GM19395 (cell line): ENCODE measurements at regions not wholly inside any gene's neighbourhood (a gene's known extent, or its start where the extent isn't known, plus 50 kb on each side); places are given as distances from the start of the nearest gene placed in this dataset.
"Not testable (repeated sequence)": the region's sequence is repeated elsewhere in the genome, so short reads cannot be mapped to it uniquely, and the experiment has no call there.

Experiments
- ATAC-seq: cut with Tn5 transposase; IDR thresholded peaks from one replicate; pipeline ENCODE4 v1.9.1; 2021; ENCODE audit warnings: mild to moderate bottlenecking, moderate library complexity; ENCODE audit not compliant: unreplicated experiment

GRCh38 chr5:154702477-154702876, 52.7 kb upstream of the LARP1 start:
- ATAC-seq: no peak

- ATAC-seq: not testable (repeated sequence)
Measured at GRCh38 chr5:154701725-154702124, 53.5 kb upstream of the LARP1 start.

GRCh38 chr5:154701181-154701580, 54.0 kb upstream of the LARP1 start:
- no peak for ATAC-seq

DNA sequence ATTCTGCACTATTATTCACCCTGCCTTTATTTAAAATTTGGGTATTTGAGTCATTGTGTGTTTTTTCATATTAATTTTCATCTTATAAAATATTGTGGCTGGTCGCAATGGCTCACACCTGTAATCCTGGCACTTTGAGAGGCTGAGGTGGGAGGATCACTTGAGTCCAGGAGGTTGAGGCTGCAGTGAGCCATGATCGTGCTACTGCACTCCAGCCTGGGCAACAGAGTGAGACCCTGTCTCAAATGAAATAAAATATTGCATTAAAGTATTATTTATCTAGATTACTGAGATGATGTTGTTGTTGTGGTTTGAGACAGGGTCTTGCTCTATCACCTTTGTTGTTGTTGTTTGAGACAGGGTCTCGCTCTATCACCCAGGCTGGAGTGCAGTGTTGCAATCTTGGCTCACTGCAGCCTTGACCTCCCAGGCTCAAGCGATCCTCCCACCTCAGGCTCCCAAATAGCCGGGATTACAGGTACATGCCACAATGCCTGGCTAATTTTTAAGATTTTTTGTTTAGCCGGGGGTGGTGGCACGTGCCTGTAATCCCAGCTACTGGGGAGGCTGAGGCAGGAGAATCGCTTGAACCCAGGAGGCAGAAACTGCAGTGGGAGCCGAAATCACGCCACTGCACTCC, 54.8 kb upstream of the LARP1 start:
- ATAC-seq: not testable (repeated sequence)

- no peak for ATAC-seq
Measured at GRCh38 chr5:154698763-154699162, 56.4 kb upstream of the LARP1 start.

DNA sequence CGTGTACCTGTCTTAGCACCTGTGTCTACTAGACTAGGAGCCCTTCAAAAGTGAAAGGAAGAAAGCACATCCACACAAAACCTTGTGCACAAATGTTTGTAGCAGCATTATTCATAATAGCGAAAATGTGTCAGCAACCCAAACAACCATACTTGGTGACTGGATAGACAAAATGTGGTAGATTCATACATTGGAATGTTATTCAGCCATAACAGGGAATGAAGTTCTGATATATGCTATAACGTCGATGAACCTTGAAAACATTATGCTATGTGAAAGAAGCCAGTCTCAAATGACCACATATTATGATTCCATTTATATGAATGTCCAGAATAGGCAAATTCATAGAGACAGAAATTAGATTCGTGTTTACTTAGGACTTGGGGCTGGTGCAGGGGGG, 57.8 kb upstream of the LARP1 start:
- ATAC-seq: no peak

- ATAC-seq: no peak
Measured at GRCh38 chr5:154696891-154697290, 58.3 kb upstream of the LARP1 start.

GRCh38 chr5:154694159-154694558, 61.0 kb upstream of the LARP1 start:
- ATAC-seq: no peak

GRCh38 chr5:154690488-154690887, 64.7 kb upstream of the LARP1 start:
- ATAC-seq: no peak

DNA sequence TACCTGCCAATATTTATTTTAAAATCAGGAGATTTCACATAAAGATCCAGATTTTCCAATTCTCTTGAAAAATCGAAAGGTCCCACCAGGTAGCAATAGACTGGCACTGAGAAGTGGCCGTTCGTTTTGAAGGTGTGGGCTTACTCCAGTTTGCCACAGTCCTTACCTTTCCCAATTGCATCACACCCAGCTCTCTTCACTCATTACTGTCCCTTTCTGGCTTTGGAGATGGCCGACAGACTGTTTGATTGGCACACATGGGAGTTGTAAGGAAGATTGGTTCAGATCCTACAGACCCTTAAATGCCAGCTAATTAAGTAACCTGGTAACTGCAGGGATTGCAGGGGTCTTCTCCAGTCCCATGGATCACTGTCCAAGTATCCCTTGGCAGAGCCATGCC, 68.7 kb upstream of the LARP1 start:
- ATAC-seq: no peak

DNA sequence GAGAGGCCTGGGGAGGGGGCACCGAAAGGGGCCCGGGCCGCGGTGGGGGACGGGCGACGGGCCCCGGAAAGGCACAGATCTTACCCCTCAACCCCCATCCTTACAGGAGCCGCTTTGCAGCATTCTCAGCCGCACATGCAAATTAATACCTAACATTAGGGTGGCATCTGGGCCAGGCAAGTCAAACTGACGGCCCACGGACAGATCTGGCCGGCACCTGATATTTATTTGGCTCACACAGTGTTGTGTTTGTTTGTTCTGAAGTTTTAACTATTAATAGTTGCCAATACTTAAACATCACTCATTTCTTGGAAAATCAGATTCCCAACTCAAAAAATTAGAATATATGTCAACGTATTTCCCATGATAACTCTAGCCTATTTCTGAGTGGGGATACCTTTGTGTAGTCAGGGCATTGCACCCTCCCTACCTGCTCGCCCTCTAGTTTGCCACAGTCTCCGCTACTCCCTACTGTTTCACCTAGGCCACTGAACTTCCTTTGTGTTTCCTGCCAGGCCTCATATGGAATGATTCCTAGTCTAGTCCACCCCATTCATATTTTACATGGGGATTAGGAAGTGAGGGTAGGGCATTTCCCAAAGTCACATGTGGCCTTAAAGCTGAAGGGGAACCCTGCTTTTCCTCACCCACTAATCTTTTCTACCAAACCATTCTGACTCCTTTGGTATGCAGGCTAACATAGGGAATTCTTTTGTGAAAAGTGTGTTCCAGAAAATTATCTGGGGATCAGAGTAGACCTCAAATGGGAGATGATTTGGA, 71.9 kb upstream of the LARP1 start:
- ATAC-seq: peak; percentile 79

- ATAC-seq: no peak
Measured at GRCh38 chr5:154679501-154679900, 75.7 kb upstream of the LARP1 start.

- no peak for ATAC-seq
Measured at GRCh38 chr5:154677921-154678320, 77.3 kb upstream of the LARP1 start.

- no peak for ATAC-seq
Measured at GRCh38 chr5:154676508-154676907, 78.7 kb upstream of the LARP1 start.

DNA sequence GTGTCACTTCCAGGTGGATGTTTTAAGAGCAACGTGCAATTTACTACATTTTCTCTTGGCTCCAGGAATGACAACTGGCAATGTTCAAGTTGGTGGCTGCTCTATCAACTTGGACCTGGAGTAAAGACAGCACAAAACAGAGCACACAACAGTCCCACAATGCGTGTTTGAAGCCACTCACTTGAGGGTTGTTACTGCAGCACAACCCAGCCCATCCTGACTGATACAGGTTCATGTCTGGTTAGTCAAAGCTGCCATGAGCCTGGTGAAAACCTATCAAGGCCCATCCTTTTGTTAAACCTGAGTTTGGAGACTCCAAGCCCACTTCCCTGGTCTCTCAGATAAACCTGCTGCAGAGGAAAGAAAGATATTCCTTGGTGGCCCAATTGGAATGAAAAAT, 81.1 kb upstream of the LARP1 start:
- ATAC-seq: no peak

- ATAC-seq: no peak
Measured at GRCh38 chr5:154673506-154673905, 81.7 kb upstream of the LARP1 start.

DNA sequence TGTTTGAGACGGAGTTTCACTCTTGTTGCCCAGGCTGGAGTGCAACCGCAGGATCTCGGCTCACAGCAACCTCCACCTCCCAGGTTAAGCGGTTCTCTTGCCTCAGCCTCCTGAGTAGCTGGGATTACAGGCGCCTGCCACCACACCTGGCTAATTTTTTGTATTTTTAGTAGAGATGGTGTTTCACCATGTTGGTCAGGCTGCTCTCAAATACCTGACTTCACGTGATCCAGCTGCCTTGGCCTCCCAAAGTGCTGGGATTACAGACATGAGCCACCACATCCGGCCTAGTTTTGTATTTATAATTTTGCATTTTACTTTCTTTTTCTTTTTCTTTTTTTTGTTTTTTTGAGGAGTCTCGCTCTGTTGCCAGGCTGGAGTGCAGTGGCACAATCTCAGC, 85.3 kb upstream of the LARP1 start:
- ATAC-seq: not testable (repeated sequence)

GRCh38 chr5:154669402-154669801, 85.8 kb upstream of the LARP1 start:
- no peak for ATAC-seq

DNA sequence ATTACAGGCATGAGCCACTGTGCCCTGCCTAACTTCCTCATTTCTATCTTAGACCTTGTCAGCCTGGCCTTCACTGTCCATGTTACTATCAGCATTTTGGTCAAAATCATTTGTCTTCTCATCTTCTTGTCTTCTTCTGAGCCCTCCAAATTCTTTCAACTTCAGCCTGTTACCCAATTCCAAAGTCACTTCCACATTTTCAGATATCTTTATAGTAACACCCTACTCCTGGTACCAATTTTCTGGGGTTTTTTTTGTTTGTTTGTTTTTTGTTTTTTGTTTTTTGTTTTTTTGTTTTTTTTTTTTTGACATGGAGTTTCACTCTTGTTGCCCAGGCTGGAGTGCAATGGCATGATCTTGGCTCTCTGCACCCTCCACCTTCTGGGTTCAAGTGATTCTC, 90.3 kb upstream of the LARP1 start:
- no peak for ATAC-seq

DNA sequence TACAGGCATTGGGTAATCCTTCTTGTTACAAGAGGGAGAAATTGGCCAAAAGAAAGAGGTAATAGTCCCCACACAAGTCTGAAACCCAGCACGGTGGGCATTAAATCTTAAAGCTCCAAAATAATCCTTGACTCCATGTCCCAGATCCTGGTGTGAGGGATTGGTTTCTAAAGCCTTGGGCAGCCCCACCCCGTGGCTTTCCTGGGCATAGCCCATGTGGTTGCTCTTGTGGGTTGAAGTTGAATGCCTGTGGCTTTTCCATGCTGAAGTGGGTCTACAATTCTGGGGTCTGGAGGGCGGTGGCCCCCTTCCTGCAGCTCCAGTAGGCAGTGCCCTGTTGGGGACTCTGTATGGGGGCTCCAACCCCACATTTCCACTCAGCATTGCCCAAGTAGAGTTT, 91.8 kb upstream of the LARP1 start:
- ATAC-seq: no peak

- no peak for ATAC-seq
Measured at GRCh38 chr5:154654486-154655371, 100.4 kb upstream of the LARP1 start.
